AG08396 (cell line): ENCODE measurements at regions not wholly inside any gene's neighbourhood (a gene's known extent, or its start where the extent isn't known, plus 50 kb on each side); places are given as distances from the start of the nearest gene placed in this dataset.
A peak's percentile ranks its signal among the peaks of the same experiment; 100 is the strongest.

Source experiments
- DNase-seq: peaks from one replicate; pipeline ENCODE4 v3.0.0; 2012; ENCODE audit warnings: low spot score, mixed read lengths

DNA sequence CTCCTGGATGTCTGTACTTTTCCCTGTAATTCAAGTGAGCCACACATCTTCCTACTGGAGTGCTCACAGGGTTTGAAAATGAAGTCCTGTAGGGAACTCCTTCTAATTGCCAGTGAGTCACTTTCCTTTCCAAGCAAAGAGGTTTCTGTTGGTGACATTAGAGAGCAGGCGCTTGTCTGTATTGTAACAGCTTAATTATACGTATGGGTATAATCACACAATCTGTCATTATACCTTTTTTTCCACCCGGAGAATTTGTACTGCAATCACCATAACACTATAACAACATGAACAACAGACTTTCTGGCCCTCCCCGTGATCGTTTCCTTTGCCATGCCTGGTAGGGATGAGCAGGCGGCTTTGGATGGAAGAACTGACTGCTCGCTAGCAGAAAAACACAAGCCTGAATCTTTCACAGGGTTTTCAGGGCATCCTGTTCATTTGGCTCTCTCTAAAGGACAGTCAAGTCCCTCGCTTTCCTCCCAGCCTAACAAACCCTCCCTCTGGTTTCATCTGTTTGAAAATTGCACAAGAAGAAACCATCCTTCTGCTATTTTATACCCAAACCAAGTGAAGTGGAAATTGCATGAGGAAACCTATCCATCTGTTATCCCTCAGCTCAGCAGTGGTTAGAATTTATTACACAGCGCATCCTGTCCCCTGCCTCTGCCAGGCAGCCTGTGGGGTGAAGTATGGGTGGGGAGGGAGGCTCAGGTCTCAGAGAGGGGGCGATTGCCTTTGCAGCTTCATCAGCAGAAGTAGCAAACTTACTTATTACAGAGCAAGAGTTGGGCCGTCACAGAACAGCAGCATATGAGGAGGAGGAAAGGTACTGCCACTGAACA, 307.0 kb upstream of the TLE4 start:
- no peak for DNase-seq

DNA sequence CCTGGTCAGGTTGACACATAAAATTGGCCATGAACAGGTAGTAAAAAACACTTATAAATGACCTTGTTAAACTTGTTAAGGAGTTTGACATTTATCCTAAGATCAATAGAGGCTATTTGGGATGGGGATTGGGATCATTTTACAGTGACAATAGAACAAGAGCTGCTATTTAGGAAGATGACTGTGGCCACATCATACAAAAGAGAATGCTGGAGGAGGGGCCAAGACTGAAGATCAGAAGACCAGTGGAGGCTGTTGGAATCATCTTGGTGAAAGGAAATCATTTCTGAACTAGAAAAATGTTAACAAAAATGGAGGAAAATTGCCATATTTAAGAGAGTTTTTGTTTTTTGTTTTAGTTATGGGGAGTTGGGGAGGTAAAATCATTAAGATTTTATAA, 304.8 kb upstream of the TLE4 start:
- DNase-seq: no peak

- DNase-seq: no peak
These were observed 303.0 kb upstream of the TLE4 start for GRCh38 chr9:79268806-79269205.

- DNase-seq: no peak
These were observed 298.5 kb upstream of the TLE4 start for GRCh38 chr9:79273311-79273710.

DNA sequence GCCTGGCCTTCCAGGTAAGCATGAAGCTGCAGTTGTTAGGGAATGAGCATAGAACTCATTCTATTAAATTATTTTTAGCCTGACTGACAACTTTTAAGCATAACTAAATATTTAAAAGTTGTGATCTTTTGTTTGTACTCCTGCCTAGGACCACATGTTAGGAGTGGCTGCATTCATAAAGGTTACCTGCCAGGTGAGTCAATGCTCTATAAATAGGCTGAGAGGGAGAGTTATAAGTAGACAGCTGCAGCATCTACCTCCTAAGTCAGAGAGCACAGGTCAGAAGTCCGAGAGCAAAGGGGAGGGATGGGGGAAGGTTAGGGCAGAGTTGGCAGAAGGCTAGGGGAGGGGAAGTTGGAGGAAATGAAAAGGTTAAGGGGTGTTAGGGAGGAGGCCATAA, 292.4 kb upstream of the TLE4 start:
- DNase-seq: no peak

GRCh38 chr9:79280691-79281090, 291.1 kb upstream of the TLE4 start:
- no peak for DNase-seq

- DNase-seq: no peak
These were observed 287.7 kb upstream of the TLE4 start for GRCh38 chr9:79284081-79284480.

- no peak for DNase-seq
These were observed 284.6 kb upstream of the TLE4 start for GRCh38 chr9:79286992-79287707.

GRCh38 chr9:79287708-79288290, 284.0 kb upstream of the TLE4 start:
- peak; percentile 8 for DNase-seq

DNA sequence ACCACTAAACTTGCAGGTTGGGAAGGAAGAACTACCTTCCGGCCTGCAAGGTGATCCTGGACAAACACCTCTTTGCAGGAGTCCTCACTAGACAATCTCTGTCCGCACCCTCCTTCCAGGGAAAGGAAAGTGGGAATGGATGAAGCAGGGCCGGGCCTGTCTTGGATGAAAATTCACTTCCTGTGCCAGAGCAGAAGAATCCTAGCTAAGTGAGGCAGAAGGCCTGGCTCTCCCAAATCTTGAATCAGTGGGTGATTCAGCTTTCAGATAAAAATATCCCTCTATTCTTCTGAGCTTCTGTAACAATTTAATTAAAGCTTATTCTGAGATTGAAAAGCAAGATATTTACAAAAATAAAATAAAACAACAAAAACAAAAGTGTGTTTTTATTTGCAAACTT, 281.9 kb upstream of the TLE4 start:
- no peak for DNase-seq

DNA sequence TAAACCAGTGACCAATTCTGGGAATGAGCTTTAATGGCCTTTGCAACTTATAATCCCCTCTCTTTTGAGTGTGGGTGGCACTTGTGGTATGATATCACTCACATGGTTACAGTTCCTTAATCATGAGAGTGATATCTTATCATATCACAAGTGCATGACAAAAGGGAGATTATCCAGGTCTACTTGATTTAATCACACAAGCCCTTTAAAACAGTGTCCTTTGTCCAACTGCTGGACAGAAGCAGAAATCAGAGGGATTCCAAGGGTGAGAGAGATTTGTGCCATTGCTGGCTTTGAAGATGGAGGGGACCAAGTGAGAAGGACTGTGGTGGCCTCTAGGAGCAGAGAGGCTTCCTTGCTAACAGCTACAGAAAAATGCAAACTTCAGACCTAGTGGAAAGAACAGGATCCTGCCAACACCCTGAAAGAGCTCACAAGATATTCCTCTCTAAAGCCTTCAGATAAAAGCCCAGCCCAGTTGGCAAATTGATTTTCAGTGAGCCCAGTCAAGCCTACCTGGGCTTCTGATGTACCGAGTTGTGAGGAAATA, 279.0 kb upstream of the TLE4 start:
- no peak for DNase-seq

DNA sequence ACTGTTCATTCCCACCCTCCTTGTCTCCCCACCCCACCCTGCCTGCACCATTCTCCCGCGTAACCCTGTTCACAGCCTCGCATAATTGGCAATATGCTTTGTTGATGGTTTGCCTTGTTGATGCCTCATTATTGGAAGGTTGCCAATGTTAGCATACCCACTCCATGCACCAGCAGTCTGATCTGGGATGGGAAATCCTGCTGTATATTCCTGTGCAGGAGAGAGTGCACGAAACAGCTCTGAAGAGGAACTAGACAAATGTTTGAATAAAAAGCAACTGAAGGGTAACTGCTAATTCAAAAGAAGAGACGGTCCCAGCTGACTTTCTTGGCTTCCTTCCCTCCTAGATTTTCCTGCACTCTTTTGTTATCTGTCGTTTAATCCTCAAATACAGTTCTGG, 271.7 kb upstream of the TLE4 start:
- no peak for DNase-seq

DNA sequence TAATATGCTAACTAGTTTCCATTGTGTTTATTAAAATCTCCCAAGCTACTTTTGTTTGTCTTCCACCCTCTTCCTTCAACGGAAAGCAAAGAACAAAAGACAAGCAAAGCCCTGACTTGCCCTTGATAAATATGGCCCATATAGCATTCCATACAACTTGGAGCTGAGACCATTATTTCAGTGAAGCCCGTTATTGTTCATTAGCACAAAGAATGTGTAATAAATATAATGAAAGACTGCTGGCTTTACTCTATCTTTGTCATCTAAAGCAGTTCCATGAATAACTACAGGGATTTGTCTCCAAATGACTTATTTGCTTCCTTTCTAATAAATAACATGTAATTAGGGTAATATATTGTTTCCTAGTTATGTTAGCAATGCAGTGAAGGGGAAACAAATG, 270.7 kb upstream of the TLE4 start:
- no peak for DNase-seq

GRCh38 chr9:79301551-79302391, 270.0 kb upstream of the TLE4 start:
- no peak for DNase-seq

DNA sequence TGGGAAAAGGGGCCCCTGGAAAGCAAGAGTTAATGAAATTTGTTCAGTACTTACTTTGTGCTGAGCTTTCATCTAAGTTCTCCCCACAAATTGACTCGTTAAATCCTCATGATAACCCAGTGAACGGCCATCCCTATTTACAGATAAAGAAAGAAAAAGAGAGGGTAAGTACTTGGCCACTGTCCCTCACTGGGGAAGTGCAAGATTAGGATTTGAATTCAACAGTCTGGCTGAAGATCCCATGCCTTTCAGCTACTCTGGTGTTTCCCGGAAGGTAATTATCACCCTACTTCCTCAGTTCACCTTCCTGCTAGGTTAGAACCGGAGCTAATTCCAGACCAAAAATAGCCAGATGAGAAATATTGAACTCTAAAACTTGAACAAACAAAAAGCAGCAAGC, 269.2 kb upstream of the TLE4 start:
- DNase-seq: no peak

- DNase-seq: no peak
These were observed 263.8 kb upstream of the TLE4 start for GRCh38 chr9:79308012-79308411.

DNA sequence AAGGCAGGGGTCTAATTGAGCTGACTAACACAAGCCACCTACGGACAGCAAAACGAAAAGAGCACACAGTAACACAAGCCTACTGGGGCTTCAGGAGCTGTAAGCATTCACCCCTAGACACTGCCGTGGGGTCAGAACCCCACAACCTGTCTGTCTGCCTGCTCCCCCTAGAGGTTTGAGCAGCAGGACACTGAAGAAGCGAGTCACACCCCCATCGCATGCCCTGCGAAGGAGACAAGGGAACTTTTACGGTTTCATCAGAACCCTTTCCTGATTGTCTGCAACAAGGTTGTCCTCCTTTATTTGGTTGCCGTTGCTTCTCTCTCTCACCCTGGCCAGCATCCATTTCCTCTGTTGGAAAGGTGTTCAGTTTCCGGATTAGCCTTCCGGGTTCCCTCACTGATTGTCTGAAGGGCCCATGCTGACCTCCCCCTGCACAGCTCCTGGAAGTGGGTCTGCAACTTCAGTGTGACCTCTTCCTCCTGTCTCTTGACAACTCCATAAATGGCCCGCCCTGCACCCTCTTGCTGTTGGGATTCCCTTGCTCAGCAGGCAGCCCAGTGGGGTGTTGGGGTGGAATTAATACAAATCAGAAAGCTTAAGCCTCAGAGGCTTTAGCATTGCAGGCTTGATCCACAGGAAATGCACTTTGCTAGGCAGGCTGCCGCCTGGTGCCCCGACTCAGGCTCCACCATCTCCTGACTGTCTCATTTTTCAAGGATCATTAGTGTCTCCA, 258.9 kb upstream of the TLE4 start:
- DNase-seq: no peak

DNA sequence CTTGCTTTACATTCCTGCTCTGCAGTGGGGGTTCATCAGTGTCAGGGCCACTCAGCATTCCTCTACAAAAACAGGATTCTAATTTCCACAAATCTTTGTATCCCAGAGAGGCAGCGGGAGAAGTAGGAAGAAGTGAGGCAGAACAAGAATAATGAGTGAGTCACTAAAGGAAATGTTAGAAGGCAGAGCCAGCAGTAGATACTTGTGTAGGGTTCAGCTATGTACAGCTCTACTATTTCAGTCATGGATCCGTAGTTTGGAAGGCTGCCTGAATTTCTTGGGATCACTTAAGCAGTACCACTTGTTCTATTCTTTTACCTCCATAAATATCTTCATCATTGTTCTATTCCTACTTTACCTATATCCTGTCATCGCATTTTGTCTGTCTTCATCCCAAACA, 246.3 kb upstream of the TLE4 start:
- DNase-seq: no peak

DNA sequence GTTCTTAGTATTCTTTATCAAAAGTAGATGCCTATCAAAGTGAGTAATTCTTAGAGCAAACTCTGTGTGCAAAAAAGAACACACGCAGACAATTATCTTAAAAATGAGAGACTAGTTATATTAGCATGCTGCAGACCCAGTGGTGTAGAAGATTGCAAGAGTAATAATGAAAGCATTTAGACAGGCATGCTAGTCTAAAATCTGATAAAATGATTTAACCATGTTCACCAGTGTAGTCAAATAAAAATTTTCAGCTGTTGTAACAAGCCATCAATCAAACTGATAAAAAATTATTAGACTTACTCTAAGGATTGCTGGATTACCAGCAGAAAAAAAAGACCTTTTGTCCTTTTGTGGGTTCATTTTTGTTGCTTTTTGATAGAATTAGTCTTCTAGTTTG, 241.9 kb upstream of the TLE4 start:
- no peak for DNase-seq

- DNase-seq: no peak
These were observed 237.8 kb upstream of the TLE4 start for GRCh38 chr9:79334001-79334400.

- no peak for DNase-seq
These were observed 237.1 kb upstream of the TLE4 start for GRCh38 chr9:79334711-79335110.
